ENCODE measurements at regions not wholly inside any gene's neighbourhood (a gene's known extent, or its start where the extent isn't known, plus 50 kb on each side); places are given as distances from the start of the nearest gene placed in this dataset.

GRCh38 chr4:3384391-3384770 is 57.4 kb upstream of the HGFAC start:
- no peak for DNase-seq

GRCh38 chr4:3384771-3385710 is 56.7 kb upstream of the HGFAC start:
- no peak for DNase-seq

- no peak for DNase-seq
Measured at GRCh38 chr4:3385711-3386420, 55.9 kb upstream of the HGFAC start.

- DNase-seq: no peak
Measured at GRCh38 chr4:3386526-3386925, 55.2 kb upstream of the HGFAC start.

- no peak for DNase-seq
Measured at GRCh38 chr4:3387154-3387942, 54.4 kb upstream of the HGFAC start.

GRCh38 chr4:3387943-3388361 is 53.8 kb upstream of the HGFAC start:
- no peak for DNase-seq

GRCh38 chr4:3388471-3389232 is 53.1 kb upstream of the HGFAC start:
- DNase-seq: no peak

GRCh38 chr4:3389233-3390215 is 52.2 kb upstream of the HGFAC start:
- no peak for DNase-seq

GRCh38 chr4:3390288-3390811 is 51.4 kb upstream of the HGFAC start:
- no peak for DNase-seq

- no peak for DNase-seq
Measured at GRCh38 chr4:3391422-3391821, 50.3 kb upstream of the HGFAC start.

All from activated CD4-positive, alpha-beta T cell treated with anti-CD3 and anti-CD28 coated beads, Interleukin-10, Interleukin-2, amounts not matched to agents 100 ng/mL and 50 ng/mL, durations not matched to agents 16 hours and 8 hours (primary cell).